ENCODE measurements at regions not wholly inside any gene's neighbourhood (a gene's known extent, or its start where the extent isn't known, plus 50 kb on each side); places are given as distances from the start of the nearest gene placed in this dataset.
"Not testable (repeated sequence)": the region's sequence is repeated elsewhere in the genome, so short reads cannot be mapped to it uniquely, and the experiment has no call there.

GRCh38 chr9:111148052-111149017, 110.1 kb upstream of the LPAR1 start:
- no peak for DNase-seq

- DNase-seq: peak; percentile 46
Measured at GRCh38 chr9:111147041-111147440, 108.8 kb upstream of the LPAR1 start.

GRCh38 chr9:111144741-111145140, 106.5 kb upstream of the LPAR1 start:
- DNase-seq: no peak

GRCh38 chr9:111136180-111136579, 97.9 kb upstream of the LPAR1 start:
- DNase-seq: no peak

DNA sequence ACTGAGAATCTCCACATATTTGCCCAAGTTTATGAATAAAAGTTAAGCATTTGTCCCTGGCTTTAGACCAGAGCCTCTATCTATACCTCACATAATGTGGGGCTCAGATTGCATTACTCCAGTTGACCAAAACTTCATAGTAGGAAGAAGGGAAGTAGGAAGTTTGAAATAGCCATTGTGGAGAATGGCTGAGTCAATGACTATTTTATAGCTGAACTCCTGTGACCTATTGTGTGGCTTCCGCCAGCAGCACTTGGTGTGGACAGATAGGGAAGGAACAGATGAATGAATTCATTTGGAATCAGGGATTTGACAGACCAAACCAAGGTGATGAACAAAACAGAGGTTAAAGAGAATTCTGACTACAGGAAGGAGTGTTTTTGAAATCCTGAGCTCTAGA, 92.9 kb upstream of the LPAR1 start:
- no peak for DNase-seq

DNA sequence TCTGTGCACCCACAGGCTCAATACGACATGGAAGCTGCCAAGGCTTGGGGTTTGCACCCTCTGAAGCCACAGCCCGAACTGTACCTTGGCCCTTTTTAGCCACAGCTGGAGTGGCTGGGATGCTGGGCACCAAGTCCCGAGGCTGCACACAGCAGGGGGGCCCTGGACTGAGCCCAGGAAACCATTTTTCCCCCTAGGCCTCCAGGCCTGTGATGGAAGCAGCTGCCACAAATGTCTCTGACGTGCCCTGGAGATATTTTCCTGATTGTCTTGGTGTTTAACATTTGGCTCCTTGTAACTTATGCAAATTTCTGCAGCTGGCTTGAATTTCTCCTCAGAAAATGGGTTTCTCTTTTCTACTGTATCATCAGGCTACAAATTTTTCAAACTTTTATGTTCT, 82.3 kb upstream of the LPAR1 start:
- DNase-seq: no peak

DNA sequence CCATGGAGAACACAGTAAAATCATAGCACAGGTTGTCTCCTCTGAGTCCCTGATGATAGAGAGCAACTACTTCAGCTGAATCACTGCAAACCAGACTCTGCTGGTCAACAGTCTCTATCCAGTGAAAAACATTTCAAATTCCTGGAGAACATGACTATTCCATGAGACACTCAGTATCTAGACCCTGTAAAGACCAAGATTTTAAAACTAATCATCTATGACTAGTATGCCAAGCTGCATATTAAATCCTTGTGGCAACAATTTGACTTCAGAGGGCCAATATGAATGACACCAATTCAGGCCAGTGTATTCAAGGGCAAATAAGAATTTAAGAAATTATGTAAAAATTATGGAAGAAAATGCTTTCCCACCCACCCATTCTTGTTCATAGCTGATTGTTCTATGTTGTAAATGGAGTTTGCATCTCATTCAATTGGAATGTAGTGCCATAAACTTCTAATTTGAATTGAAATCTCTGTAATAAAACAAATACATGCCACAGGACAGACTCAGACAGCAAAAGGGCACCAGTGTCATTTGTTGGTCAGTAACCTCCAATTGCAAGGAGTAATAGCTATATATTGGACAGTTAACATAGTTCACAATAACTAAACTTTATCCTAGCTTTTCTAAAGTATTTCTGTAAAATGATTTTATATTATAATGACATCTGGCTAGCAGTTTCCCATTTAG, 80.1 kb upstream of the LPAR1 start:
- DNase-seq: no peak

DNA sequence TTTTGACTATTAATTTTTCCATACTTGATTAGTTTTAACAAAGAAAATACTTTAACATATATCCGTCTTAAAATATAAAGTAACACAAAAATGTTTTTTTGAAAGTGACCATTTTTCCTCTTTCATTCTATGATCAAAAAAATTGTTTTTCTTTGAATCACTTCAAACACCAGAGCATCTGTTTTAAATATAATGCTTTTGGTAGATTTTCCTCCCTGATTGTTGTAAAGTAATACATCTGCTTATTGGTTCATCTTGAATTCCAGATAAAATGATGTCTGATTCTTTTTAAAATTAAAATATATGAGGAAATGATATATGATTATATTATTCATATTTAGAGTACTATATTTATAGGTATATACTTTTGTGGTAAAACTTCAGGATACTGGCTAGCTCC, 76.2 kb upstream of the LPAR1 start:
- no peak for DNase-seq

DNA sequence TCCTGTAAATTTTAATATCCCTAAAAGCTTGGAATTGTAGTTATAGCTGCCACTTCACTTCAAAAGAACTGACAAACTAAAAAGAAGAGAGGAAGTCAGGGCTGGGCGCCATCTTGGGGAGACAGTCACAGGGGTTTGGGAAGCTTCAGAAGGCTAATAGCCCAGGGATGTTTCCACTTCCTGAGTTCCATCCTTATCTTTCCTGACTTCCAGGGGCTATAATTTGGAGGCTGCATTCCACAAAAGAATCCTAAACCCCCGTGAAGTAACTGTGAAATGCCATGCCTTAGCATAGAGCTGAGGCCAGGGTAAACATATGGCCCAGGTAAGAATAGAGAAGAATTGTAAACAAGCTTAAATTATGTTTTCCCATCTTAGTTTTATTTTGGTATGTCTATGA, 75.4 kb upstream of the LPAR1 start:
- no peak for DNase-seq

DNA sequence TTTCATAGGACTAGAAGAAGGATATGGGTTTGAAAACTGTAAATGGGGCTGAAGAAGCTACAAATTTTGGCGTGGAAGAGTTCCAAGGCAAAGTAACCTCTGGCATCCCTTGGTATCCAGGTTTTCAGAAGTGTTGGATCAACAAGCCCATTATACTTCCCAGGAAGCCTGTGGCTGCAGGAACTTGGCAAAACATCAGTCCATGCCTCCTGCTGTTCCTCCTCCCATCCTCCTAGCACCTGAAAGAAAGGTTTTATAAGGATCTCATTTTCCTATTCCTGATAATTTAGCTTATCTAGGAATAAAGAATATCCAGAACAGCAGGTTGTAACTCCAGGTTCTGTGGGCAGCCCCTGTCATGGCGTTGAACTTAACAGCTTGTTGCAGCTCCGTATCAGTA, 72.5 kb upstream of the LPAR1 start:
- DNase-seq: no peak

GRCh38 chr9:111108946-111109345, 70.7 kb upstream of the LPAR1 start:
- no peak for DNase-seq

- DNase-seq: no peak
Measured at GRCh38 chr9:111107141-111107540, 68.9 kb upstream of the LPAR1 start.

DNA sequence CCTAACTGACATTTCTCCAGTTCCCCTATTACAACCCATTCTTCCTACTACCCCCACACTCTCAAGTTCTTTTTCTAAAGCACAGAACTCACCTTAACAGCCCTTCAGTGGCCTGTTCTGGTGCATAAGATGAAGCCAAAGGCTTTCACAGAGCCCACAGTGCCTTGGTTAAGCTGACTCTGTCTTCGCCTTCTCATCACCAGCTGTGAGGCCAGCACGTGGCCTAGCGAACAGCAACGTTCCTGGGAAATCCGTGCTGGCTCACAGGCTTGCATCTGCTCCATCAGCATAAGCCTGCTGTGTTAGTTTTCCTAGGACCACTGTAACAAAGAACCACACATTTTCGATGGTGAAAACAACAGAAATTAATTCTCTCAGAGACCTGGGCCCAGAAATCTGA, 67.9 kb upstream of the LPAR1 start:
- no peak for DNase-seq

- no peak for DNase-seq
Measured at GRCh38 chr9:111102793-111103464, 64.7 kb upstream of the LPAR1 start.

- no peak for DNase-seq
Measured at GRCh38 chr9:111099199-111100008, 61.1 kb upstream of the LPAR1 start.

DNA sequence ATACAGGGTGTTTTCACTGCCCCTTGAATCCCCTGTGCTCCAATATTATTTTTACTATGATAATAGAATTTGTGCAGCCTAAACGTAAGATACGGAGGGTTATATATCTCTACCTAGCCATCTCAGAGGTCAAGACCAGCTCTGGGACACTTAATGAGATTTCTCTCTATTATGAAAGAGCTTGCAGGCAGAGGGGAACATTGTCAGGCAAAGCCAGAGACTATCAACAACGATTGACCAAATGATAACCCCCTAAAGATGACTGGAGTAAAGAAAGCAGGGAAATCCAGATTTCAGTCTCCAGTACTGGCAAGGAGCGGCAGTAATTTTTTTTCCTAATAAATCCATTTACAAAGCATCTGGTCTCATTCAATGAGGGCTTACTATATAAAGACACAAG, 59.8 kb upstream of the LPAR1 start:
- no peak for DNase-seq

DNA sequence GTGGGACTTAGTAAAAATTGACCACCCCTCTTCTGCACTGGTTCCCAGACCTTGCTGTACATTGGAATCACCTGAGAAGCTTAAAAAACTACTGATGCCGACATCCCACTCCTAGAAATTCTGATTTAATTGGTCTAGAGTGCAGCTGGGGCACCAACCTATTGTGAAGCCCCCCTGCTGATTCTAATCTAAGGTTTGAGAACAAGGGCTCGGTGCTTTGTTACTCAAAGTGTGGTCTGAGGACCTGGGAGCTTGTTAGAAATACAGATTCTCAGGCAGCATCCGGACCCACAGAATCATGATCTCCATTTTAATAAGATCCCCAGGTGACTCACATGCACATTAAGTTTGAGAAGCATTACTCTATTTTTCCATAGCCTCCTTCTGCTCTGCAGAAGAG, 57.8 kb upstream of the LPAR1 start:
- DNase-seq: no peak

DNA sequence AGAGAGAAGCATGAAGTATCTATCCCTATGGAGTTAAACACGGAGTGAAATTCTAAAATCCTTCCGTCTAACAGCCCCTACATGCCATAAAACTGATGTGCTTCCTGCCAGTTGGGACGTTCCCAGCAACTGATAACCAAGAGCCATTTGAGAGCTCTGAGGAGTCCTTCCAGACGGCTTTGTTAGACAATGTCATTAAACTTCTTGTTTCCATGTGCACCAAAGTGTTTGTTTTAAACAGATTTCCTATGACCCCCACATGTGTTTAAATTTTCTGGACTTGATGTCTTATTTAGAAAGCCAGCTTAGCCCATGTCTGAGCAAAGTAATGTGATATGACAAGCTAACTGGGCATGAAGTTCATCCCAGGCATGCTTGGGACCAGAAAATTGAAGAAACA, 57.2 kb upstream of the LPAR1 start:
- DNase-seq: no peak

DNA sequence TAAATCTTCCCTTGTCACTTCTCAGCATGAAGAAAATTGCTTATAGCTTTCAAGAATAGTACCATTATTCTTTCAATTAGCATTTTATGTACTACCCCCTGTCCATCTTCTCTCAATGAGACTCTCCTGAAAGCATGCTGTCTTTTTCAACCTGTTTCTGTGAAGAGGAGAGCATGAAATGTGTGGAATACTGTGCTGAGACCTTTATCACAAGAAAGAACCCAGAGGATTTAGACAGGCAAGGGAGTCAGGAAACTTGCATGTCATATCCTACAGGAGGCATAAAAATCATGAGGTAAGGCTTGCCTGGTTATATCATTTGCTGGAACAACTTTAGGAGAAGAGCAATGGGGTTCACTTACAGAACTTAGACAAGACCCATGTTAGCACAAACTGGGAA, 56.7 kb upstream of the LPAR1 start:
- DNase-seq: no peak

- DNase-seq: no peak
Measured at GRCh38 chr9:111094433-111094924, 56.2 kb upstream of the LPAR1 start.

DNA sequence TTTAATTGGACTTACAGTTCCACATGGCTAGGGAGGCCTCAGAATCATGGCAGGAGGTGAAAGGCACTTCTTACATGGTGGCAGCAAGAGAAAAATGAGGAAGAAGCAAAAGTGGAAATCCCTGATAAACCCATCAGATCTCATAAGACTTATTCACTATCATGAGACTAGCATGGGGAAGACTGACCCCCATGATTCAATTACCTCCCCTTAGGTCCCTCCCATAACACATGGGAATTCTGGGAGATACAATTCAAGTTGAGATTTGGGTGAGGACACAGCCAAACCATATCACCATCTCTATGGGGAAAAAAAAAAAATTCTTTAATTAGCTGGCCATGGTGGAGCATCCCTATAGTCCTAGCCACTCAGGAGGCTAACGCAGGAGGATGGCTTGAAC, 53.9 kb upstream of the LPAR1 start:
- not testable (repeated sequence) for DNase-seq
